IPS-NIHi11 (cell line): ENCODE measurements at regions not wholly inside any gene's neighbourhood (a gene's known extent, or its start where the extent isn't known, plus 50 kb on each side); places are given as distances from the start of the nearest gene placed in this dataset.

ENCODE experiments used
- DNase-seq: peaks from one replicate; pipeline ENCODE4 v3.0.0; 2012; ENCODE audit warnings: mixed read lengths, low spot score

- no peak for DNase-seq
Measured at GRCh38 chr10:31081937-31082840, 50.5 kb upstream of the ZNF438 start.

DNA sequence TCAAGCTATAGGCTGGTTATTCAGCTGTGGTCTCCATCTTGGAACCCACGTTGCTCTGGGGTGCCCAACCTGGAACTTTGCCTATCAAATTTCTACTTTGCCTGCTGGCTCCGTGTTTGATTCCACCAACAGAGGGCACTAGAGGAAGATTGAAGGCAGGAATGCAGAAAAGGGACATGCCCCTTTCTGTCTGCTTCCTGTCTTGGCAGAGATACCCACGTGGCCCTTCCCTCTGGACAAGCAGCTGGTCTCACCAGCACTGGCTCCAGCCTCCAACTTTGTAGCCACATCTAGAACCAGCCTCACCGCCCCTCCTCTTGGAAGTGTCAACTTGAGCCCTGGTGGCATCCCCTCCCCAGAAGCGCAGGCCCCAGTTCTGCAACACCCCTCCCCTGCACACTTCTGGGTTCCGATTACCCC lies 52.1 kb upstream of the ZNF438 start:
- DNase-seq, result peak; percentile 70

- DNase-seq, result no peak
Measured at GRCh38 chr10:31087011-31087410, 55.3 kb upstream of the ZNF438 start.

- no peak for DNase-seq
Measured at GRCh38 chr10:31087851-31088250, 56.2 kb upstream of the ZNF438 start.

DNA sequence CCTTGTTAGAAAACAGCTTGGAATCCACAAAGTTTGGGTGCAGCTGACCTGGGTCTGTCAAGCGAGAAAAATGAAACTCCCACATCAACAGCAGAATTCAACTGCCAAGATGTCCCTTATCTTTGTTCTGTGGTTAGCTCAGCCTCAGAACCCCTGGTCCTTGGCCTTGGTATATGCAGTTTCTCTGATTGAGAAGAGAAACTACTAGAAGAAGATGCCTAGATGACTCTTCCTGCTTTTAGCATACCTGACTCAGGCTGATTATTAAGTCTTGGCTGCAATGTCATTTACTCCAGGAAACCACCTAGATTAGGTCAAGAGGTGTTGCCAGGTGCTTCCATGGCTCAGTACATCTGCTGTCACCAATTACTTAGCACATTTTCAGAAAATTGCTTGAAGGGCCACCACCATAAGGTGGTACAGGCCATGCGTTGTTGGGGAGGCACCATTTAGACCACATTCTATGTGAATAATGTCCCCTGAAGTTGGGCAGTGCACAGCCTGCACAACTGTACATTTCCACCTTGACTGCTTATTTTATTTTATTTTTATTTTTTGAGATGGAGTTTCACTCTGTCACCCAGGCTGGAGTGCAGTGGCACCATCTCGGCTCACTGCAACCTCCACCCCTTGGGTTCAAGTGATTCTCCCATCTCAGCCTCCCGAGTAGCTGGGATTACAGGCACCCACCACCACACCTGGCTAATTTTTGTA lies 59.4 kb upstream of the ZNF438 start:
- DNase-seq, result no peak

DNA sequence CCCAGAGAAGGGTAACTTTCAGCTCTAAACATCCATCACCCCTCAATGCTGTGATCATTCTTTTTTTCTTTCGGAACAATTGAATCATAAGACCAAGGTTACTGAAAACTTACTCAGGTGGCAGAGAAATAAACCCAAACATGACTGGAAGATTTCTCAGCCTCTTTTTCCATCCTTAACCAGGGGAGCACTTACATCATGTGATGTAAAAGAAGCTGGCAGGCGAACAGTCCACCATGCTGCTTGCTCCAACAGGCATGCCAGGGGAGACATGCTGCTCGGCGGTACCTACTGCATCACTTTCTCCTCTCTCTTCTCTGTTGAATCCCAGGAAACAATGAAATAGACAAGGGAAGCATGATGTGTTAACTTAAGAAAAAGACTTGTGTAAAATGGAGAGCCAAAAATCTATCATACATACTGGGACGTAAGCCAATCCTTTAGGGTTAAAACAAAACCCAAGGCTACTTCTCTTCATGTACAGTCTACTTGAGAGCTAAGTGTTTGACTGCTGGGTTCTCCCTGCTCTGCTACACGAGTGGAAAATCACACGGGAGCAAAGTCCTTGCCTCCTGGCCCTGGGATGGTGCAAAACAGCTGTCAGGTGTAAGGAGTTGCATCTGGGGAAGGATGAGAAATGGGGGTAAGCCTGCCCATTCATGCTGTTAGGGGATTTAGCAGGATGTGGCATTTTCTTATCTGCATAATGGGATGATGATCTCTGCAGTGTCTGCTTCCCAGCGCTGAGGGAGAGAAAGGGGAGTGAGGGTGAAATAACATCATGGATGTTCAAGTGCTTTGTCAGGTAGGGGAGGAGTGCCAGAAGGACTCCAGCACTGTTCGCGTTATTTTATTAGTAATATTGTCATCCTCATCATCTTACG lies 64.3 kb upstream of the ZNF438 start:
- DNase-seq, result no peak

GRCh38 chr10:31098046-31098445 lies 66.4 kb upstream of the ZNF438 start:
- no peak for DNase-seq

DNA sequence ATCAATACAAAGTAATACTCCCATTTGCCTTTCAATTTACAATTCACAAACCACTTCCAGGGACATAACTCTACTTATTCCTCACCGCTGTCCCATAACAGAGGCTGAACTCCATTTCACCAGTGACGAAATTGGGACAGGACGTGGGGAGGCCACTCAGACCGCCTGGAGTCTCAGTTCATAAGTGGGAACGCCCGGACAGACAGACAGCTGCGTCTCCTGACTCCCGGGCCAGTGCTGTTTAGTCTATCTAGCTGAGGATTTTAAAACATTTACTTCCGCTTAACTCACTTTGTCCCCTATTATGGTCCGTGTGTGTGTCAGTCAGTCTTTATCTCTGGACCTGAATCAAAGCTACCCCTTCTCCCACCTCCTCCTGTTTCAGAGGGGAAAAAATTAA lies 67.4 kb upstream of the ZNF438 start:
- no peak for DNase-seq

GRCh38 chr10:31099664-31100063 lies 68.0 kb upstream of the ZNF438 start:
- DNase-seq, result no peak

DNA sequence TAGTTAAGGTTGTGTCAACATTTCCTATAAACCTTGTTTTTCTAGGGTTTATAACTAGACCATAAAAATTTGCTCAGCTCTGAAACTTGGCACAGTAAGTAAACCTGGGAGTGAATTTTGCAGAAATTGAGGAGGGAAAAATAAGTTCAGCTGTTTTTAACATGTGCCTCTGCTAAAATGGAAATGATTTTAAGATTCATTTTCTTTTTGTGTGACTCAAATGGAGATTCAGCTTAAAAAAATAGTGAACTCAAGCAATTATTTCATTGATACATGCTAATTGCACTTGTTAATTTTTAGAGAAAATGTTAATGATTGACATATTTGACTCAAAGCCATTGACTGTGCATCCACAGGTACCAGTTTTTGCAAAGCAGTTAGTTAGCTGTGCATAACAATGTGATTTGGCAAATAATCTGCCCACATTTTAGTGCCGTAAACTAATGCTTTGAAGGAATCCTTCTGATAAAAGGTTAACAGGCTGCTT lies 68.5 kb upstream of the ZNF438 start:
- DNase-seq, result no peak

DNA sequence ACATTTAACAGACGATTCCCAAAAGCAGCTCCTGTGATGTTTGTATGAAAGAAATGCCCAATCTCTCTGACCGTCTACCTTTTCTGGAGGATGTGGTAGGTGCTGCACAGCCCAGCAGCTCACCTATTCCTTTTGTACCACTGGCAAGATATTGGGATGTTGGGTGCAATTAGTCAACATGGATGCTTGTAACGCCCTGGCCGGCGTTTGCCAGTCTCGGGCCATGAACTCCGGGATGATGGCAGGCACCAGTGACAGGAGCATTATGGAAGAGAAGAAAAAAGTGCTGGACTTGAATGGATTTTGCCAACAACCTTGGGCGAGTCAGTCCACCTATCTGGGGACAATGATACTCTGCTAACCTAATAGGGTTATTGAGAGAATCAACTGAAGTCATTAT lies 69.0 kb upstream of the ZNF438 start:
- no peak for DNase-seq

GRCh38 chr10:31101123-31101522 lies 69.5 kb upstream of the ZNF438 start:
- no peak for DNase-seq

GRCh38 chr10:31102421-31102820 lies 70.8 kb upstream of the ZNF438 start:
- DNase-seq, result no peak

DNA sequence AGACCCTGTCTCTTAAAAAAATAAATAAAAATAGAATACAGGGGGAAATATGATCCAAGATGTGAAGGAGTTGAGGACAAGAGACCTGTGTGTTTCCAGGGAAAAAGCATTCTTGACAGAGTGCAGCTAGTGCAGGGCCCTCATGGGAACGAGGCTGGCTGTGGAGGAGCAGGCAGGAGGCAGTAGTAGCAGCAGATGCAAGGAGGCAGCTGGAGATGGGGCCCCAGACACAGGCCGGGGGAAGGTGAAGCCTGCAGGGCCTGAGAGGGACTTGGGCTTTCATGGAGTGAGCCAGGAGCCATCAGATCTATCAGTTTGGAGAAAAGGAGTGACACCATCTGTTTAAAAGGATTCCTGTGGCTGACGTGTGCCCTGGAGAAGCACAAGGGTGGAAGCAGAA lies 71.4 kb upstream of the ZNF438 start:
- DNase-seq, result no peak

- no peak for DNase-seq
Measured at GRCh38 chr10:31112961-31113360, 81.3 kb upstream of the ZNF438 start.

DNA sequence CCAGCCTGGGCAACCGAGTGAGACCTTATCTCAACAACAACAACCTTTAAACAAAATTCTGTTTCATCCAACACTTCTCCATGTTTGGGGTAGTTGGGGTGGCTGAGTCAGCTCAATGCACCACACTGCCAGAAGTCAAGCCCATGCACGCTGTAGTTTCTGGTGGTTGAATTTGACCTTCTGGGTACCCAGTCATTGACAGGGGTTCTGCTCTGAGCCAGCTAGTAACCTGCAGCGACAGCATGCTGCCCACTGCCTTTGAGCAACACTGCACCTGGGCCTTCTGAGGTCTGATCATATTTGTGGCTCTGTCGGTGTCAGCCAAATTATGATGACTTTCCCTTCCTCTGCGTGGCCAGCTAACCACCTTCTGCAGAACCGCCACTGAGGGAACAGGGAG lies 84.6 kb upstream of the ZNF438 start:
- DNase-seq, result no peak

- no peak for DNase-seq
Measured at GRCh38 chr10:31118556-31118955, 86.9 kb upstream of the ZNF438 start.

DNA sequence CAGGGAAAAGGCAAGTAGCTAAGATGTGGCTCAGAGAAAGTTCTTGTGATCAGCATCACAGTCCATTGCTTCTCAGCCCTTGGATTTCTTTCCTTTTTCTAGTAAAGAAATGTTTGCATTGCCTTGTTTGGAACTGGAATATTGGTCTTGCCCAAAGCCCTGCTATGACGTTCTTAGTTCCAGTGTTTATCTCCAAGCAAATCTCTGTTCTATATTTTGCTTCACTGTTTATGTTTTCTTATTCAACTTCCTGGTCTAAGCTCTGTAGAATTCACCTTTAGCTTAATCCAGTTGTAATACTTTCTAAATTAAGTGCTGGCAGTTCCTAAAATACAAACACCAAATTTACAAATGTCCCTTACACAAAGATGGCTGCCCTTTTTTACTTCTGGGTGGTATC lies 88.7 kb upstream of the ZNF438 start:
- no peak for DNase-seq

DNA sequence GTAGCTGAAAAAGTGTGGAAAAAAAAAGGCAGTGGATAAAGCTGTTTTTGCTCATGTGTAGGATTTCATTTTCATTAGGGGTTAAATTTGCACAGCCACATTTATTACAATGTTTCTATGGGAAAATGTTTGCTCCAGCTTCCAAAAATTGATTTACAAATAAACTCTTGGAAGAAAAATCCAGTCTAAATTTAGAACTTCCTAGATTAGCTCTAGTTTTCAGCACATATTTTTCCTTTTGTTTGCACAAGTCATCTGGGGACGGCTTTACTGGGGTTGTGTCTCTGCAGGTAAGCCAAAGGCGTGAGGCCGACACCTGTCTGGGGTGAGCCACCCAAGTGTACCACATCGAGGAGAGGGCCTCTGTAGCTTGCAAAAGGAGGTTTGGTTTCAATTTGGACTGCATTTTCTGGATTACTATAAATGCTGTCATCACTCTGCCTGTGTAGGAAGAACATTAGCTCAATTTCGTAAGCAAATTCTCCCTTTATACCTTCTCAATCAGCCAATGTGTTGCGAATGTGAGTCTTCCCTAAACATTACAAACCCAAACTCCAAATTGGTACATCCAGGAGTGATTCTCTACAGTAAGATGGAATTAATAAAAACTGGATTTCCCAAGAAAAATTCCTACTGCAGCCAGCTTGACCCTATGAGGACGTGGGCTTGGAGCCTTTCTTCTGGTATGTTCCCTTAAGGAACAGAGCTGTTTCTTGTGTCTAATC lies 89.5 kb upstream of the ZNF438 start:
- DNase-seq, result no peak

- no peak for DNase-seq
Measured at GRCh38 chr10:31121757-31122577, 90.3 kb upstream of the ZNF438 start.

- no peak for DNase-seq
Measured at GRCh38 chr10:31123946-31124345, 92.3 kb upstream of the ZNF438 start.
